Right ventricle myocardium superior (tissue), 1 donor: ENCODE measurements at regions not wholly inside any gene's neighbourhood (a gene's known extent, or its start where the extent isn't known, plus 50 kb on each side); places are given as distances from the start of the nearest gene placed in this dataset.

Experiments used
- ATAC-seq: fragments of 200-7000 bp; cut with Tn5 transposase; one replicate; pipeline ENCODE4 v1.9.1; 2020; ENCODE audit warnings: mild to moderate bottlenecking; ENCODE audit not compliant: poor library complexity
- DNase-seq: peaks from one replicate; pipeline ENCODE4 v3.0.0-alpha.2; 2020
- intact Hi-C: fragments of 100-400 bp; cut with DNase I; formaldehyde crosslinking; loops from one replicate; pipeline ENCODE4 v1.11.2; 2022
- donor health status: DM: no; HTN: yes; CAD: no; lungs with severe emphysema.

GRCh38 chr13:106390367-106390766, 145.1 kb downstream of the EFNB2 start:
- no peak for ATAC-seq

GRCh38 chr13:106385654-106386053, 149.8 kb downstream of the EFNB2 start:
- no peak for ATAC-seq
- intact Hi-C loops = no loop called here
- DNase-seq = no peak

More at GRCh38 chr13:106390367-106390766, 145.1 kb downstream of the EFNB2 start:
- no peak for DNase-seq
- intact Hi-C loops = no loop called here

- ATAC-seq (no peak), DNase-seq (no peak)
- intact Hi-C loops = no loop called here
Measured at GRCh38 chr13:106384516-106384915, 150.9 kb downstream of the EFNB2 start.

- DNase-seq = no peak
- ATAC-seq = no peak
- intact Hi-C loops = no loop called here
Measured at GRCh38 chr13:106383791-106384190, 151.7 kb downstream of the EFNB2 start.

- ATAC-seq = no peak
- DNase-seq = no peak
Measured at GRCh38 chr13:106382534-106382933, 152.9 kb downstream of the EFNB2 start.

GRCh38 chr13:106381091-106381490, 154.4 kb downstream of the EFNB2 start:
- no peak for ATAC-seq
- no peak for DNase-seq
- intact Hi-C loops = no loop called here

More at GRCh38 chr13:106382534-106382933, 152.9 kb downstream of the EFNB2 start:
- intact Hi-C loops = no loop called here

- DNase-seq (no peak), ATAC-seq (no peak)
- intact Hi-C loops = no loop called here
Measured at GRCh38 chr13:106377931-106378662, 157.4 kb downstream of the EFNB2 start.

GRCh38 chr13:106377341-106377740, 158.1 kb downstream of the EFNB2 start:
- no peak for ATAC-seq
- no peak for DNase-seq

GRCh38 chr13:106376401-106377112, 158.9 kb downstream of the EFNB2 start:
- DNase-seq (no peak), ATAC-seq (no peak)
- intact Hi-C loops = no loop called here

More at GRCh38 chr13:106377341-106377740, 158.1 kb downstream of the EFNB2 start:
- intact Hi-C loops = no loop called here

- ATAC-seq (no peak), DNase-seq (no peak)
- intact Hi-C loops = no loop called here
Measured at GRCh38 chr13:106375085-106375484, 160.4 kb downstream of the EFNB2 start.

GRCh38 chr13:106374631-106375030, 160.8 kb downstream of the EFNB2 start:
- ATAC-seq (no peak), DNase-seq (no peak)
- intact Hi-C loops = no loop called here

- intact Hi-C loops = no loop called here
- no peak for ATAC-seq
- DNase-seq = no peak
Measured at GRCh38 chr13:106373989-106374572, 161.4 kb downstream of the EFNB2 start.

- DNase-seq (no peak), ATAC-seq (no peak)
- intact Hi-C loops = no loop called here
Measured at GRCh38 chr13:106373304-106373988, 162.0 kb downstream of the EFNB2 start.

GRCh38 chr13:106372199-106373155, 163.0 kb downstream of the EFNB2 start:
- ATAC-seq = no peak
- intact Hi-C loops = no loop called here
- DNase-seq = no peak

GRCh38 chr13:106371024-106371423, 164.4 kb downstream of the EFNB2 start:
- intact Hi-C loops = no loop called here
- DNase-seq (no peak), ATAC-seq (no peak)

GRCh38 chr13:106369858-106370257, 165.6 kb downstream of the EFNB2 start:
- no peak for DNase-seq
- intact Hi-C loops = no loop called here
- no peak for ATAC-seq

- intact Hi-C loops = no loop called here
- DNase-seq (no peak), ATAC-seq (no peak)
Measured at GRCh38 chr13:106369091-106369490, 166.4 kb downstream of the EFNB2 start.

- ATAC-seq (no peak), DNase-seq (no peak)
- intact Hi-C loops = no loop called here
Measured at GRCh38 chr13:106367361-106367971, 168.0 kb downstream of the EFNB2 start.
